Cerebellar nuclear complex (tissue), 1 donor: ENCODE measurements at regions not wholly inside any gene's neighbourhood (a gene's known extent, or its start where the extent isn't known, plus 50 kb on each side); places are given as distances from the start of the nearest gene placed in this dataset.

ENCODE experiments used
- DNase-seq, 2 experiments: peaks; one replicate each; lab custom pipeline; 2025; lab: John Stamatoyannopoulos, UW

DNA sequence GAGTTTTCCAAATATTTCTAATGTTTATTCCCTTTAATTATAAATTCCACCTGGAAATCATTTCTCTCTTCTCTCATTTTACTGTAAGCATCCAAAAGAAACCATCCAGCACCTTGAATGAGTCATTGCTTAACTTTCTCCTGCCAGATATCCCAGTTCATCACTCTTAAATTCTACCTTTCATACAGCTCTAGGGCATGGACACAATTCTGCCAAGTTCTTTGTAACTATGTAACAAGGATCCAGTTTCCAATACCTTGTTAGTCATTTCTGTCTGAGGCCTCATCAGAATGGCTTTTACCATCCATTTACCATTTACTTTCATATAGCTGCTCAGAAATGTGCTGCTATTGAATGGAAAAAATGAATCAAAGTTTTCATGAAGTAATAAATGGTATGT is 455.4 kb upstream of the TENM4 start:
- no peak for DNase-seq

DNA sequence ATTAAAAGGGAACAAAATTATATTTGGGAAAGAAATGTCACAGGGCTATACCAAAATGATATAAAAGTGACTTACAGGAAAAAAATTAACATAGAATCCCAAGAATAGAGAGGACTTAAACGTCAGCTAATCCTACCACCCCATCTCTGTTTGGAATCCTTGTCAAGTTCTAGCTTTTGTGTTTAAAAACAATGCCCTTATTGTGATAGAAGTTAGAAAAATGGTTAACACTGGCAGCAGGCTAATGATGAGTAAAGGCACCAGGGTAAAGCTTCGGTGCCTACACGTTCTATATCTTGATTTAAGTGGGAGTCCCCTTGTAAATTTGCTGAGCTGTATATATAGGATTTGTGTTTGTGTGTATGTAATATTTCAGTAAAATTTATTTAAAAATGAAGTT is 453.3 kb upstream of the TENM4 start:
- no peak for DNase-seq

DNA sequence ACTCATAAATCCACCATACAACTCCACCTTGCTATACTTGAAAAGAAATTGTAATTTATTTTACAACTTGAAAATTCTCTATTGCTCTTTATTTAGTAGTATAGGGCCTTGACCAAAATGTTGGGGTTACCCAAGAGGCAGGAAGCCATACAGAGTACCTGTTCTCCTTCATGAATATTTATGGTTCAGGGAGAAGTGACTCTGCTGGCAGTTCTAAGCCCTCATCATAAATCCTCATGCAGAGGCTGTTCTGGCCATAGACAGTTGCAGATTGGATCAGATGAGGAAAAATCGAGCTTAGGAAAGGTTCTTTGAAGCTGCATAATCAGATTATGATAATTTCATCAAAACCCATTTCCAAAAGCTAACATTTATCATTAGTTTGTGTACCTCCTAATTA is 449.4 kb upstream of the TENM4 start:
- DNase-seq, result no peak

DNA sequence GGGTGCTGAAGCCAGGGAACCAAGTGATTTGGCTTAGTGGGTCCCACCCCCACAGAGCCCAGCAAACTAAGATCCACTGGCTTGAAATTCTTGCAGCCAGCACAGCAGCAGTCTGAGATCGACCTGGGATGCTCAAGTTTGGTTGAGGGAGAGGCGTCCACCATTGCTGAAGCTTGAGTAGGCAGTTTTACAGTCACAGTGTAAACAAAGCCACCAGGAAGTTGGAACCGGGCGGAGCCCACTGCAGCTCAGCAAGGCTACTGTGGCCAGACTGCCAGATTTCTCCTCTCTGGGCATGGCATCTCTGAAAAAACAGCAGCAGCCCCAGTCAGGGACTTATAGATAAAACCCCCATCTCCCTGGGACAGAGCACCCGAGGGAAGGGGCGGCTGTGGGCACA is 424.1 kb upstream of the TENM4 start:
- no peak for DNase-seq

DNA sequence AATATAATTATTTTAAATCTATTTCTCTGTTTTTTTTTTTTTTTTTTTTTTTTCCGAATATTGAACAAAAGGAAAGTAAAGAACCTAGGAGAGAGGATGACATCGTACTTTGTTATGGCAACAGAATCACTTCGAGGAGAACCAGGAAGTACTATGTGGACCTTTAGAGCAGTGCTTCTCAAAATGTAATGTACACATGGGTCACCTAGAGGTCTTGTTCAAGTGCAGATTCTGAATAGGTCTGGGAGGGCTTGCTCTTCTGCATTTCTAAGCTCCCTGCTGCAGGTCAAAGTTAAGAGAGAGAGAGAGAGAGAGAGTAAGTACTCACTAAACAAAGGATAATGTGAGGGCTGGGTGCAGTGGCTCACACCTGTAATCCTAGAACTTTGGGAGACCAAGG is 419.5 kb upstream of the TENM4 start:
- no peak for DNase-seq

DNA sequence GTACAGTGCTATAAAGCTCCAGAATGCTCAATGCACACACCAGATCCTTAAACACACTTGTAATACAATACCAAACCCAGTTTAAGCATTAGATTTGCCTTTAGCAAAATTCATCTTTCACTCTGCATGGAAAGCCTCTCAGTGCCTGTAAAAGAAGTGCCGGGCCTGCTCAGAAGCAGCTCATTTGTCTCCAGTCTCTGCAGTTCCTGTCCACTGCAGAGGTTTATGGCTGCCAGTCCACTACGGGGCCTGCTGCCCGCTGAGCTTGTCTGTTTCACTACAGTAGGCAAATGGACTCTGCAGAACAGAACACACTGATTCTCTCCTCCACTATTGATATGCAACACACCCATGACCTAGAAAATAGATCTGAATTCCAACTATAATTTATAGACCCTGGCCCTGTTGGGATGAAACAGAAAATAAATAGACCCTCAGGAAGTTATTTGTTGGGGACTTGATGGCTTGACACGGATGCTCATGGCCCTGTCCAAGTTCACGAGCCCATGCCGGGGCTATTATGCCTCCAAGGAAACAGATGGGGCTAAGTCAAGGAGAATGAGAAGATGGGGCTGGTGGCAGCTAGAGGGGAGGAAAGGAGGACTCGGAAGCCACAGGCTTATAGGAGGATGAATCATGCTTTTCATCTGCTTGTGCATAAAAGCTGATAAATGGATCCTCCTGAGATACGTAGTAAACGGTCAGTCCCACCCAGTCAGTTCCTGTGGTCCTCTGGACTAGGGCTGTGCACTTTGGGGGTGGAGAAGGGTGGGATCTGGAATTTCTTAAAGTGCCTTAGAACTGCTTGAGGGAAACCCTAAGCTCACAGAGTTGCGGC is 416.8 kb upstream of the TENM4 start:
- no peak for DNase-seq

DNA sequence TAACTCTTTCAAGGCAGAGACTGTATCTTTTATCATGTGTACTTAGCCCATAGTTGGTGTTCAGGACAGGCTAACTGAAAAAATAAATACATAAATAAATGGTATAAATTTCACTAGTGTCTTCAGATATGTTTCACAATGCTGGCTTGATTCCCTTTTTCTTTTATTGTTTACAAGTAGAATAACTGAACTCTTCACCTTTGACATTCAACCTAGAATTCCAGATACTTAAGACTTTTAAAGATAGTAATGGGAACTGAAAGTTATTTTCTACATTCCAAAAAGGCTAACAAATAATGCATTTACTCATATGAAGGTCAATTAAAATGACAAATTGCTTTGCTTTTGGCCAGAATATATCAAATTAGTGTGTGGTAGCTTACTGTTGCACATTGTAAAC is 411.3 kb upstream of the TENM4 start:
- no peak for DNase-seq

DNA sequence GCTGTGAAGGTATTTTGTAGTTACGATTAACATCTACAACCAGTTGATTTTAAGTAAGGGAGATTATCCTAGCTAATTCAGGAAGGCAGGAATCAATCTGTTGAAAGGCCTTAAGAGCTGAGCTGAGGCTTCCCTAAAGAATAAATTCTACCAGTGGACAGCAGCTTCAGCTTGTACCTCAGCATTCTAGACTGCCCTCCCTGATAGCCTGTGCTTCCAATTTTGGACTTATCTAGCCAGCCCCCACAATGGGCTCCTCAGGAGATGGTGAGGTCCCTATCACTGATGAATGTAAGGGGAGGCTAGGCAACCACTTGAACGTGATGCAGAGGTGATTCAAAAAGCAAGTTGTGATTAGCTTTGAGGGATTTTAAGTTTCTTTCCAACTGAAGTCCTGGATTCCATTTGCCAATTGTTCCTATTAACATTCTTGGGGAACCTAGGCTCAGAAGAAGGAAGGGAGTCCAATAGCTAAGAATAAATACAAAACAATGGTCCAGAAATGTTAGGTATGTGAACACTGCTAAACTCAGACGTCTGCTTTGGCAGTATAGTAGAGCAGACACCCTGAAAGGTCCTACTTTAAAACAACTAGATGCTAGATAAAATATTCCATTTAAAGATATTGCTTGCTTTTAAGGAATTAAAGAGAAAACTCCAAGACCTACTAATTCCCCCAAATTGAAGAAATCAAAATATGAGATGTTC is 404.3 kb upstream of the TENM4 start:
- DNase-seq, result no peak

DNA sequence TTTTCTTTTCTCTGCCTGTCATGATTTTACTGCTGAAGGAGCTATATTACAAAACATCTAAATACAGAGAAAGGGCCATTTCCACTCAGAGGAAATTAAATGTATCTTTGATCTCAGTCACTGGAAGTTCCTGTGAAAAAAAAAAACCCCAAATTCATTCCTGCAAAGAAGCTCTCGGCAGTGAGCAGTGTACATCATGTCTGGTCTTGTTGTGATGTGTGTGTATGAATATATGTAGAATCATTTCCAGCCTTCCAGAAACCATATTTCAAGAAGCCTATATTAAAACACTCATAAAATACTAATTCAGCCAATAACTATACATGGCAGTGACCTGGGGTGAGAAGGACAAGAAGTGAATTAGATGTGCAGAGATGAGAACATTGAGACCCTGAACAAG is 393.2 kb upstream of the TENM4 start:
- DNase-seq, result no peak

DNA sequence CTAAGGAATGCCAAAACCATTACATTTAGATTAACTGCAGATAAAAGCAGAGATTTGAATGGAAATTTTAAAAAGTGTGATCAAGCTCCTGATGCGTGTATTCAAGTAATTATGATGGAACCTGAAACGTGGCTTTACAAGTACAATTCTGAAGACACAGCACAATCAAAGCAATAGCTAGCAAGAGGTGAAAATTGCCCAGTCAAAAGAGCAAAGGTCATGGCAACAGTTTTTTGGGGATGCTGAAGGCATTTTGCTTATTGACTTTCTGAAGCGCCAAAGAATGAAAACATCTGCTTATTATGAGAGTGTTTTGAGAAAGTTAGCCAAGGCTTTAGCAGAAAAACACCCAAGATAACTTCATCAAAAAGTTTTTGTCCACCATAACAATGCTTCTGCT is 389.6 kb upstream of the TENM4 start:
- no peak for DNase-seq

DNA sequence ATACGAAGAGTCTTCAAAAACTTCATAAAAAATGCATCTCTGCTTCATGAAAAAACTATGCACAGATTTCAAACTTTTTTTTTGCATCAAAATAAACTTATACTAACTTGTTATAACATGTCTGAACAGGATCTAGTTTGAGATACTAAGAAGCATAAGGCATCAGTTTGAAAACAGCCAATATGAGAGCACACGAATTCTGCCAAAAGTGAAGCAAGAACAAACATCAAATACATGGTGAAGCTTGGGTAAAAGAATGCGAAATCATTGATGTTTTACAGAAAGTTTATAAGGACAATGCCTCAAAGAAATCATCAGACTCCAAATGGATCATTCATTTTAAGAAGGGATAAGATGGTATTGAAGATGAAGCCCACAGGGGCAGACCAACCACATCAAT is 389.1 kb upstream of the TENM4 start:
- no peak for DNase-seq

DNA sequence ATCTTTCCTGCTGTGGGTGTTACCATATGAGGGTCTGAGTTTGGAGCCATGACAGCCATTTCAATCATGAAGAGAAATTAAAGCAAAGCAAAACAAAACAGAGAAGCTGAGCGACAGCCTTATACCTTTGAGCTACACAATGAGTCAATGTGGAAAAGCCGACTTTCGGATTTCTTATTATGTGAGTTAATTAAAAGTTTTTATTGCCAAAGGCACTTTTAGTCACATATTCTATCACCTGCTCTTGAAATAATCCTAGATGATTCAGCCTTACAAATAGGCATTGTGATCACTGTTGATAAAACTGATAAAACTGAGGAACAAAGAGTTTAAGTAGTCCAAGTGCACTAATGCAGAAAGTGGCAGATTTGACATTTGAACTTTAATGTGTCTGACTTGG is 381.9 kb upstream of the TENM4 start:
- DNase-seq, result no peak

DNA sequence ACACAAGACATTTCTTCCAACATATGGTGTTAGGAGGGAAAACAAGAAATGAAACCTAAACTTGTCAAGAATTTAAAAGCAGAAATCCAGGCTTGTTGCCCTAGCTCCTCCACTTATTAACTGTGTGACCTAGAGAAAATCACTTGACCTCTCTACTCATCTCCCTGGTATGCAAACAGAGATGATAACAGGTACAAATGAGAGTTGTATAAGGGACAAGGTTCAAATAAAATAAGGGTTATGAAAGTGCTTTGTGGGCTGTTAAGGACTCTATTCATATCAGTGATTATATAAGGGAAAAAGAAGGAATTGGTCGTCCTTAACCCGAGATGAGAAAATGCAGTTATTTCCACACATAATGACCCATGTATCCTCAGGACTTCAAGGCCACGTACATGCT is 372.7 kb upstream of the TENM4 start:
- DNase-seq, result no peak

DNA sequence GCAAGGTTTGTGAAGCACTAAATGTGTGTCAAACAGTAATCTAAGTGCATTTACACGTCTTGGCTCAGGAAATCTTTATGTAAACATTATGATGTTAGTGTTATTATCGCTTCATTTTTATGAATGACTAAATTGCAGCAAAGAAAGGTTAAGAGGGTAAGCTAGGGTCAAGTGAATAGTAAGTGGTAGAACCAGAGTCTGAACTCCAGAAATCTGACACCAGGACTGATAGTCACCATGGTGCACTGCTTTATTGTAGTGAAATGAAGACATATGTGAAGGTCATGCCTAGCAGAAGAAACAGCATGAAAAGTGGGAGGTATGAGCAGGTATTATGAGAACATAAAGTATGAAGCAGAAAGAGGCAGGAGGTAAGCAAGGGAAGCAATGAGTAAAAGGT is 368.7 kb upstream of the TENM4 start:
- DNase-seq, result no peak

DNA sequence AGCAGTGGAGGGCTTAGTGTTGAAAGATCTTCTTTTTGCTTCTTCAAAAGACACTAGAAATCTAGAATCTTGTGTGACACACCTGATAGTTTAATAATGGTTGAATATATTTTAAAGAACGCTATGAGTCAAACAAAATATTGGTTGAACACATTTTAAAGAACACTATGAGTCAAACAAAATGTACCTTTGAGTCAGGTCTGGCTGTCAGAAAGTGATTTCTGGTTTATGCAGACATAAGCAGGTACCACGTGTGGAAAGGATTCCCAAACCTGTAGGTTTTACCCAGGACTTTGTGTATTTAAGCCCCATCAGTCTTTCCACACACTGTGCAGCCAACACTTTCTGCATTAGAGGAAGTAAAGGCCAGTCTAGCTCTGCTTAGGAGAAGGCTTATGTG is 366.7 kb upstream of the TENM4 start:
- no peak for DNase-seq

DNA sequence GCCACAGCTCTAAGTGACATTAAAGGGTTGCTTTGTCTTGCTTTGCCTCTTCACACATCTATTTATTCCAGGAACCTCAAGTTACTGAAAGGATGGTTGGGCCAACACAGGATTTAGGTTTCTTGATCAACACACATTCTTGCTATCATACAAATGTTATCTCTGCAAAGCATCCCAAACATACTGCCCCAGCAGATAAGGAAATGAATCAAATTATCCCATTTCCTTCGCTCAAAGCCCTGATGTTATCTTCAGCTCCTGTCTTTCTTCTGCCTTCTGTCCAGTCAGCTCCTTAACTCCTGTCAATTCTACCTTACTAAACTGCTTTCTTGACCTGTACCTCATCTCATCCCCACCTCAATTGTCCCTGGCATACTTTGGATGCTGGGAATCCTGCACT is 355.9 kb upstream of the TENM4 start:
- DNase-seq, result no peak

DNA sequence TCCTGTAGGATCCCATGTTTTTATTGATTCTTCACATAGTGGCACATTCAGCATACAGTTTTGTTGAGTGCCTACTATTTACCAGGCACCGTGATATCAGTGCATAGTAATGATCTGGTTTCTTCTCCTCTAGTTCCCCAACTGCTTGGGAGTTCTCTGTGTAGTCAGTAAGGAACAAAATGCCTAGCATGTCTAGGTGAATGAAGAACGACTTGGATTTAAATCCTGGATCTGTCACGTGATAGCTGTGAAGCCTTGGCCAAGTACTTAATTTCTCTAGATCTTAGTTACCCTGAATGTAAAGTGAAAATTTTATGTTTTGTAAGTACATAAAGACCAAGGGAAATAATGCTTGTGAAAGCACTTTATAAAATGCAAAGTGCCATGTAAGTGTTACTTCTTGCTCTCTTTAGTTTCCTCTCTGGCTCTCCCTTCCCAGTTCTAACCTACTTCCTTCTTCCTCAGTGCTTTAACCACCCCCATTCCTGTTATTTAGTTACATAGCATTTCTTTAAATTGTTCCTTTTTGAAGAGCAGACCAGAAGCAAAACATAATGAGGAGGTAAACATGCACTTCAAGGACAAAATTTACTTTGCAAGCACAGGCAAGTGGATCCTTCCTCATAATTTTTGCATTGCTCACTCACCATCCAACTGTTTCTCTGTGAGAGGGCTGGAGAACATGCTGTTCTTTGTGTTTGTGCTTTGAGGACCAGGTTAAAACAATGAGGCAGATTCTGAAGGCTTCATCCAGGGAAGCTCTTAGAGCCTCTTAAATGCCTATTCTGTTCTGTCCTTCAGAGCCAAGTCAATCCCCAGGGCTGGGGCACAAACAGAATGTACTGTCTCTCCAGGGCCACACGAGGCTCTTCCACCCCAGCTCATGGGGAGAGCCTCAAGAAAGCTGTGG is 353.9 kb upstream of the TENM4 start:
- no peak for DNase-seq

DNA sequence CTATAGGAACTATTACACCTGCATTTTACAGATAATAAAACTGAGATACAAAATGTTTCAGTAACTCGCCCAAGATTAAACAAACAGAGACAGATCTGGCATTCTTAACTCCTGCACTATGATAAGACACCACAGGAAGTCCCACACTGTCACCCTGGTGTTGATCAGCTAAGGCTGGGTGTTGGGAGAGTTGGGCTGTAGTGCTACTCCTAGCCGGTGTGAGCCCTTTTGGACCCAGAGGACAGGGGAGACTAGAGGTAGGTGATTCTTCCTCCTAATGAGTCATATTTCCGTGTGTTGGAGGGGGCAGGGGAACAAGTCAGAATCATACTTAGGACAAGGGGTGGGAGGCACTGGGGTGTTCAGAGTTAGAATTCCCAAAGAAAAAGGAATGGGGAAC is 353.2 kb upstream of the TENM4 start:
- no peak for DNase-seq

DNA sequence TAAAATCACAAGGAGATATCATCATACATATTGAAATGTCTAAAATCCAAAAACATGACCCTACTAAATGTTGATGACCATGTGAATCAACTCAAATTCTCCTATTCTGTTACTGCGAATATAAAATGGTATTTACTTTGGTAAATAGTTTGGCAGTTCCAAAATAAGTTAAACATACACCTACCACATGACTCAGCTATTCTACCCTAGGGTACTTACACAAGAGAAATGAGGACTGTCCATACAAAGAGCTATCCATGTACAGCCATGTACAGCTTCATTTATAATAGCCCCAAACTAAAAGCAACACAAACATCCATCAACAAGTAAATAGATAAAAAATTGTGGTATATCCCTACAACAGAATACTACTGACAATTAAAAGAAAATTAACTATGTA is 346.1 kb upstream of the TENM4 start:
- DNase-seq, result no peak

DNA sequence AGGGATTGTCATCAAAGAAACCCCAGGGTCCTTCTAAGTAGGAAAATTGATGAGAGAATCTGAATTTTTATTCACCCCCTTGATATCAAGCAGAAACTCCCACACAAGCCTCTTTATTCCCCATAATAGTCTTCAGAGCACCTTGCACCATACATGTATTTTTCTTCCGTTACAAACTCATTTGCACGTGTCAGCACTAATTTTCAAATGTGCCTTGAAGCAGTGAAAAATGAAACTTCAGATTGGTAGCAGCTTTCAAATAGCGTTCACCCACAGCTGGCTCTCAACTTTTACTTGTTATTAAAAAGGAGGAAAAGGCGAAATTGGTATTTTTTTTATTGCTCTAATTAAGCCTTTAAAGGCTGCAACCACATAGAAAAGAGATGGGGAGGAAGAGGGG is 343.0 kb upstream of the TENM4 start:
- DNase-seq, result no peak

DNA sequence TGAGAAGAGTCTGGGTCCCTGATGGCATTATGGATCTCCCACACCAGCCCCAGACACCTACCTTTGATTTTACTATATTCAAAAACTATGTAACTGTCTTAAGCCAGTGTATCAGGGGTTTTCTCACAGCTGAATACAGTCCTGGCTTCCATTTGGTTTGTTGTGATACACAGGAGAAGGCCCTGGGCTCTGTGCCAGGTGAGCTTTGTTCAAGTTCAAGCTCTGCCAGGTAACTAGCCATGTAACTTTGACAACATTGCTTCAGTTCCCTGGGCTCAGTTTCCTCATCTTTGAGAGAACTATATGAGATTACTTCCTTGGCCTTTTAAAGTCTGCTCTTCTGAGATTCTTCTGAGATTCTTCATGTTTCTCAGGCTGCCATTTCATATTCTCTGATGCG is 327.5 kb upstream of the TENM4 start:
- DNase-seq, result no peak

DNA sequence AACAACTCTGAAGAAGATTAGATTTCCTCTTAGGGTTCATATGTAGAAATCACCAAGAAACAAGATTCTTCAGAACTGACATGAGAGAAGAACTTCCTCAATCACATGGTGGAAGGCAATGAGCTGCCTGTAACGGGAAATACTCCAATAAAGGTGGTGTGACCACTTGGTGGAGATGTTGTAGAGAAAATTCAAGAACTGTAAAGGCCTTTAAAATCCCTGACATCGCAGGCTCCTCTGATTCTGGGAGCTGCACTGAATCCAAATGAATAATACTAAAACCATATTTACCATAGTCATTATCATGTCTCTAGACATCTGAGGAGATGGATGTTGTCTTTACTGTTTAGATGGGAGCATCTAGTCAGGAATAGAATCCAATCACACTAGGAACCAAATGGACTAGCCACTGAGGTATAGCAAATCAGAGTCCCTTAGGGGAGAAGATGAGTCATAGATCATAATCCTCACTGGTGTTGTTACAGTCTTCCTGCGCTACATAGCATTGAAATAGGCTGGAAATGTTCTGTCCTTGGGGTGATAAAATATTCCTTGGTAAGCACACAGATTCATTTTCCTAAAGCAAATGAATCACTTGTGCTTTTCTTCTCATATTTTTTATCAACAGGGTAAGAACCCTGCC is 321.6 kb upstream of the TENM4 start:
- DNase-seq, result no peak
